SK-N-SH treated with all-trans-retinoic acid at 6 μM for 48 hours (cell line): ENCODE measurements at regions not wholly inside any gene's neighbourhood (a gene's known extent, or its start where the extent isn't known, plus 50 kb on each side); places are given as distances from the start of the nearest gene placed in this dataset.

Experiments
- ATAC-seq: fragments of 200-7000 bp; cut with Tn5 transposase; 3 replicates; pipeline ENCODE4 v1.9.1; 2020; ENCODE audit warnings: mild to moderate bottlenecking, moderate library complexity
- ARNTL ChIP-seq: fragments of 450-650 bp; formaldehyde crosslinking; IDR thresholded peaks from 2 replicates; pipeline ENCODE4 v1.5.0; 2020; ENCODE audit warnings: low read depth, mild to moderate bottlenecking, moderate library complexity, borderline replicate concordance
- BACH2 ChIP-seq: fragments of 250-450 bp; sonication (Bioruptor Pico); IDR thresholded peaks from 2 replicates; pipeline ENCODE4 v1.9.0; 2021; ENCODE audit warnings: mild to moderate bottlenecking, borderline replicate concordance
- CSDC2 ChIP-seq: fragments of 250-450 bp; sonication (Bioruptor Pico); IDR thresholded peaks from 2 replicates; pipeline ENCODE4 v1.5.0; 2020; ENCODE audit warnings: mild to moderate bottlenecking, moderate library complexity
- ESRRG ChIP-seq: fragments of 250-450 bp; sonication (Bioruptor Pico); IDR thresholded peaks from 2 replicates; pipeline ENCODE4 v1.6.1; 2021; ENCODE audit warnings: mild to moderate bottlenecking
- GLIS3 ChIP-seq: fragments of 250-450 bp; sonication (Bioruptor Pico); IDR thresholded peaks from 2 replicates; pipeline ENCODE4 v1.5.0; 2020; ENCODE audit warnings: mild to moderate bottlenecking, moderate library complexity
- ISL1 ChIP-seq: fragments of 250-450 bp; sonication (Bioruptor Pico); IDR thresholded peaks from 2 replicates; pipeline ENCODE4 v2.1.2; 2022; ENCODE audit warnings: mild to moderate bottlenecking, moderate library complexity
- OSR1 ChIP-seq: fragments of 250-450 bp; sonication (Bioruptor Pico); IDR thresholded peaks from 2 replicates; pipeline ENCODE4 v1.8.0; 2022; ENCODE audit warnings: moderate library complexity, mild to moderate bottlenecking, inconsistent platforms
- PPARA ChIP-seq: fragments of 250-450 bp; sonication (Bioruptor Pico); IDR thresholded peaks from 2 replicates; pipeline ENCODE4 v1.5.0; 2020; ENCODE audit warnings: mild to moderate bottlenecking, borderline replicate concordance
- RARB ChIP-seq: fragments of 250-450 bp; sonication (Bioruptor Pico); IDR thresholded peaks from 2 replicates; pipeline ENCODE4 v1.8.0; 2021; ENCODE audit warnings: mild to moderate bottlenecking, moderate library complexity
- SNAI2 ChIP-seq: fragments of 250-450 bp; sonication (Bioruptor Pico); IDR thresholded peaks from 2 replicates; pipeline ENCODE4 v1.5.0; 2020; ENCODE audit warnings: mild to moderate bottlenecking, moderate library complexity
- TCF4 ChIP-seq: fragments of 250-450 bp; sonication (Bioruptor Pico); IDR thresholded peaks from 2 replicates; pipeline ENCODE4 v1.8.0; 2021; ENCODE audit warnings: mild to moderate bottlenecking, moderate library complexity, borderline replicate concordance
- TOX ChIP-seq: fragments of 250-450 bp; sonication (Bioruptor Pico); IDR thresholded peaks from 2 replicates; pipeline ENCODE4 v1.8.0; 2021; ENCODE audit warnings: mild to moderate bottlenecking, moderate library complexity, borderline replicate concordance
- ZC3H10 ChIP-seq: fragments of 250-450 bp; sonication (Bioruptor Pico); IDR thresholded peaks from 2 replicates; pipeline ENCODE4 v1.5.1; 2021; ENCODE audit warnings: mild to moderate bottlenecking, moderate library complexity
- ZFP3 ChIP-seq: fragments of 250-450 bp; sonication (Bioruptor Pico); IDR thresholded peaks from 2 replicates; pipeline ENCODE4 v1.5.0; 2020; ENCODE audit warnings: mild to moderate bottlenecking, moderate library complexity
- ZFP30 ChIP-seq: fragments of 450-650 bp; formaldehyde crosslinking; IDR thresholded peaks from 2 replicates; pipeline ENCODE4 v1.5.0; 2022; ENCODE audit warnings: mild to moderate bottlenecking, moderate library complexity
- ZNF565 ChIP-seq: fragments of 450-650 bp; formaldehyde crosslinking; conservative IDR thresholded peaks from 2 replicates; pipeline ENCODE4 v1.5.0; 2020; ENCODE audit warnings: low read depth, mild to moderate bottlenecking, moderate library complexity
- ZNF70 ChIP-seq: fragments of 450-650 bp; formaldehyde crosslinking; IDR thresholded peaks from 2 replicates; pipeline ENCODE4 v1.5.0; 2020; ENCODE audit warnings: mild to moderate bottlenecking, moderate library complexity
- ZNF8 ChIP-seq: fragments of 450-650 bp; formaldehyde crosslinking; IDR thresholded peaks from 2 replicates; pipeline ENCODE4 v1.5.0; 2020; ENCODE audit warnings: mild to moderate bottlenecking, moderate library complexity
- TF ChIP-seq, protein P1 (sequence below): fragments of 250-450 bp; sonication (Bioruptor Pico); IDR thresholded peaks from 2 replicates; pipeline ENCODE4 v1.5.0; 2020; ENCODE audit warnings: mild to moderate bottlenecking, moderate library complexity
- TF ChIP-seq, protein P2 (sequence below): fragments of 250-450 bp; sonication (Bioruptor Pico); IDR thresholded peaks from 2 replicates; pipeline ENCODE4 v1.8.0; 2020; ENCODE audit warnings: mild to moderate bottlenecking, moderate library complexity, borderline replicate concordance
- TF ChIP-seq, protein P3 (sequence below): fragments of 250-450 bp; sonication (Bioruptor Pico); IDR thresholded peaks from 2 replicates; pipeline ENCODE4 v1.5.1; 2020; ENCODE audit warnings: low read depth, mild to moderate bottlenecking, moderate library complexity
- TF ChIP-seq, protein P4 (sequence below): fragments of 250-450 bp; sonication (Bioruptor Pico); IDR thresholded peaks from 2 replicates; pipeline ENCODE4 v1.5.1; 2021; ENCODE audit warnings: mild to moderate bottlenecking, moderate library complexity

DNA sequence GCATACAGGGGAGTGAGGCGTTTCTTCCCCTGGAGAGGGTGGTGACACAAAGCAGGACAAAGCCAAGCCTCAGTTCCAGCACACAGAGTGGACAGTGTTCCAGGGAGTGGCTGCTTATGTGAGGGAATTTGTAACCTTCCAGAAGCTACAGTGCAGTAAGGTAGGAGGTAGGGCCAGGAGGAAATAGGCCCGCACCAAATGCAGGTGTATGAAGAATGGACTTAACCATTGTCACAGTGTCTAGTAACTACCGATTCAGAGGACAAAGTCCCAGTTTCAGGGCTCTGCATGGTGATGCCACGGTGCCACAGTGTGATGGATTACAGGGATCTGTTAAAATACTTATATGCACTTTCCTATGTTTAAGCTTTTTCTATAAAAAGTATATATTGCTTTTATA is 135.3 kb downstream of the ZIC5 start:
- TF ChIP-seq ARNTL (no peak), CSDC2 (CRISPR knock-in tag) (no peak), ZNF8 (CRISPR knock-in tag) (no peak), ZC3H10 (no peak), ISL1 (CRISPR knock-in tag) (no peak), BACH2 (no peak), ZNF70 (no peak), SNAI2 (CRISPR knock-in tag) (no peak), ZNF565 (CRISPR knock-in tag) (no peak), GLIS3 (CRISPR knock-in tag) (no peak), TOX (CRISPR knock-in tag) (no peak), PPARA (CRISPR knock-in tag) (no peak), ZFP3 (CRISPR knock-in tag) (no peak), ZFP30 (CRISPR knock-in tag) (no peak), TCF4 (no peak)
- TF ChIP-seq, protein P1, sequence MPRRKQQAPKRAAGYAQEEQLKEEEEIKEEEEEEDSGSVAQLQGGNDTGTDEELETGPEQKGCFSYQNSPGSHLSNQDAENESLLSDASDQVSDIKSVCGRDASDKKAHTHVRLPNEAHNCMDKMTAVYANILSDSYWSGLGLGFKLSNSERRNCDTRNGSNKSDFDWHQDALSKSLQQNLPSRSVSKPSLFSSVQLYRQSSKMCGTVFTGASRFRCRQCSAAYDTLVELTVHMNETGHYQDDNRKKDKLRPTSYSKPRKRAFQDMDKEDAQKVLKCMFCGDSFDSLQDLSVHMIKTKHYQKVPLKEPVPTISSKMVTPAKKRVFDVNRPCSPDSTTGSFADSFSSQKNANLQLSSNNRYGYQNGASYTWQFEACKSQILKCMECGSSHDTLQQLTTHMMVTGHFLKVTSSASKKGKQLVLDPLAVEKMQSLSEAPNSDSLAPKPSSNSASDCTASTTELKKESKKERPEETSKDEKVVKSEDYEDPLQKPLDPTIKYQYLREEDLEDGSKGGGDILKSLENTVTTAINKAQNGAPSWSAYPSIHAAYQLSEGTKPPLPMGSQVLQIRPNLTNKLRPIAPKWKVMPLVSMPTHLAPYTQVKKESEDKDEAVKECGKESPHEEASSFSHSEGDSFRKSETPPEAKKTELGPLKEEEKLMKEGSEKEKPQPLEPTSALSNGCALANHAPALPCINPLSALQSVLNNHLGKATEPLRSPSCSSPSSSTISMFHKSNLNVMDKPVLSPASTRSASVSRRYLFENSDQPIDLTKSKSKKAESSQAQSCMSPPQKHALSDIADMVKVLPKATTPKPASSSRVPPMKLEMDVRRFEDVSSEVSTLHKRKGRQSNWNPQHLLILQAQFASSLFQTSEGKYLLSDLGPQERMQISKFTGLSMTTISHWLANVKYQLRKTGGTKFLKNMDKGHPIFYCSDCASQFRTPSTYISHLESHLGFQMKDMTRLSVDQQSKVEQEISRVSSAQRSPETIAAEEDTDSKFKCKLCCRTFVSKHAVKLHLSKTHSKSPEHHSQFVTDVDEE (CRISPR knock-in tag), result no peak
- TF ChIP-seq, protein P2, sequence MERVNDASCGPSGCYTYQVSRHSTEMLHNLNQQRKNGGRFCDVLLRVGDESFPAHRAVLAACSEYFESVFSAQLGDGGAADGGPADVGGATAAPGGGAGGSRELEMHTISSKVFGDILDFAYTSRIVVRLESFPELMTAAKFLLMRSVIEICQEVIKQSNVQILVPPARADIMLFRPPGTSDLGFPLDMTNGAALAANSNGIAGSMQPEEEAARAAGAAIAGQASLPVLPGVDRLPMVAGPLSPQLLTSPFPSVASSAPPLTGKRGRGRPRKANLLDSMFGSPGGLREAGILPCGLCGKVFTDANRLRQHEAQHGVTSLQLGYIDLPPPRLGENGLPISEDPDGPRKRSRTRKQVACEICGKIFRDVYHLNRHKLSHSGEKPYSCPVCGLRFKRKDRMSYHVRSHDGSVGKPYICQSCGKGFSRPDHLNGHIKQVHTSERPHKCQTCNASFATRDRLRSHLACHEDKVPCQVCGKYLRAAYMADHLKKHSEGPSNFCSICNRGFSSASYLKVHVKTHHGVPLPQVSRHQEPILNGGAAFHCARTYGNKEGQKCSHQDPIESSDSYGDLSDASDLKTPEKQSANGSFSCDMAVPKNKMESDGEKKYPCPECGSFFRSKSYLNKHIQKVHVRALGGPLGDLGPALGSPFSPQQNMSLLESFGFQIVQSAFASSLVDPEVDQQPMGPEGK (CRISPR knock-in tag), result no peak
- TF ChIP-seq, protein P3, sequence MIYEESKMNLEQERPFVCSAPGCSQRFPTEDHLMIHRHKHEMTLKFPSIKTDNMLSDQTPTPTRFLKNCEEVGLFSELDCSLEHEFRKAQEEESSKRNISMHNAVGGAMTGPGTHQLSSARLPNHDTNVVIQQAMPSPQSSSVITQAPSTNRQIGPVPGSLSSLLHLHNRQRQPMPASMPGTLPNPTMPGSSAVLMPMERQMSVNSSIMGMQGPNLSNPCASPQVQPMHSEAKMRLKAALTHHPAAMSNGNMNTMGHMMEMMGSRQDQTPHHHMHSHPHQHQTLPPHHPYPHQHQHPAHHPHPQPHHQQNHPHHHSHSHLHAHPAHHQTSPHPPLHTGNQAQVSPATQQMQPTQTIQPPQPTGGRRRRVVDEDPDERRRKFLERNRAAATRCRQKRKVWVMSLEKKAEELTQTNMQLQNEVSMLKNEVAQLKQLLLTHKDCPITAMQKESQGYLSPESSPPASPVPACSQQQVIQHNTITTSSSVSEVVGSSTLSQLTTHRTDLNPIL (CRISPR knock-in tag), result no peak
- TF ChIP-seq, protein P4, sequence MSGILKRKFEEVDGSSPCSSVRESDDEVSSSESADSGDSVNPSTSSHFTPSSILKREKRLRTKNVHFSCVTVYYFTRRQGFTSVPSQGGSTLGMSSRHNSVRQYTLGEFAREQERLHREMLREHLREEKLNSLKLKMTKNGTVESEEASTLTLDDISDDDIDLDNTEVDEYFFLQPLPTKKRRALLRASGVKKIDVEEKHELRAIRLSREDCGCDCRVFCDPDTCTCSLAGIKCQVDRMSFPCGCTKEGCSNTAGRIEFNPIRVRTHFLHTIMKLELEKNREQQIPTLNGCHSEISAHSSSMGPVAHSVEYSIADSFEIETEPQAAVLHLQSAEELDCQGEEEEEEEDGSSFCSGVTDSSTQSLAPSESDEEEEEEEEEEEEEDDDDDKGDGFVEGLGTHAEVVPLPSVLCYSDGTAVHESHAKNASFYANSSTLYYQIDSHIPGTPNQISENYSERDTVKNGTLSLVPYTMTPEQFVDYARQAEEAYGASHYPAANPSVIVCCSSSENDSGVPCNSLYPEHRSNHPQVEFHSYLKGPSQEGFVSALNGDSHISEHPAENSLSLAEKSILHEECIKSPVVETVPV (CRISPR knock-in tag), result no peak
- ATAC-seq, result no peak

DNA sequence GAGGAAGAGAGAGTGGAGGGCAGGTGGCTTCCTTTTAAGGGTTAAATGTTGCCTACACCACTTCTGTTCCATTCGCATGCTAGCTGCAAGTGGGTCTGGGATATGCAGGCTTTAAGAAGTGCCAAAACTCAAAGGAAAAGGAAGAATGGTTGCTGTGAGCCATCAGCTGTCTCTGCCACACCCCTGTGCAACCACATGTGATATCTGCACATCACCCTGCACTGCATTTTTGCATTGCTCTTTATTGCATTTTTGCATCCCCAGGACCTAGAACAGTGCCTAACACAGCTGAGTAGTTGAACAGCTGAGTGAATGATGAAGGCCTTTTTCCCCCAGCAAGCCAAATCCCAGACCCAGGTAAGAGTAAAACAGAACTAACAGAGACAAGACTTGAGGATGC is 136.1 kb downstream of the ZIC5 start:
- ATAC-seq, result no peak
- TF ChIP-seq SNAI2 (CRISPR knock-in tag) (no peak), ESRRG (CRISPR knock-in tag) (no peak), BACH2 (no peak), RARB (CRISPR knock-in tag) (no peak), ZFP3 (CRISPR knock-in tag) (no peak), TCF4 (no peak), TOX (CRISPR knock-in tag) (no peak), CSDC2 (CRISPR knock-in tag) (no peak), ZNF8 (CRISPR knock-in tag) (no peak)
- TF ChIP-seq, protein P4 (CRISPR knock-in tag), result no peak
- TF ChIP-seq, protein P3 (CRISPR knock-in tag), result no peak

DNA sequence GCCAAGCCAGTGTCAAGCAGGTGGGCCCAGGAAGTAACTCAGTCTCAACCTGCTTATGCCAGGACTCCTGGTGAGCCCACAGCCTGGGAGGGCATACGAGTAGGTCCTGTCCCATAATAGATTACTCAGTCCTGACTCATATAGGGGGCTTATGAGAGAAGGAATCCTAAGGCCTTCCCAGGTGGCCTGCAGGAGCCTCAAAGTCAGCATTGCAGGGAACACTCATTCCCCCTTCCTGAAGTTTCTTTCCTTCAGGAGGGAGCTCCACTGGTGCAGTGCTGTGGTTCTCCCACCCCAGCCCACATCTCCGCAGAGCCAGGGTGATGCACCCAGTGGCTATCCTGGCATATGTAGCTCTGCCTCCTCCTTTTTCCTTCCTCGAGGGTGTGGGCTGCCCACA is 137.3 kb downstream of the ZIC5 start:
- TF ChIP-seq, protein P2 (CRISPR knock-in tag), result no peak
- TF ChIP-seq, protein P4 (CRISPR knock-in tag), result no peak
- no peak for TF ChIP-seq TCF4
- TF ChIP-seq RARB (CRISPR knock-in tag), result no peak
- no peak for TF ChIP-seq OSR1
- no peak for TF ChIP-seq ARNTL
- no peak for TF ChIP-seq ZNF565 (CRISPR knock-in tag)
- TF ChIP-seq, all 23 proteins: peak for 0
- ATAC-seq, result no peak
